ENCODE measurements at regions not wholly inside any gene's neighbourhood (a gene's known extent, or its start where the extent isn't known, plus 50 kb on each side); places are given as distances from the start of the nearest gene placed in this dataset.

- TF ChIP-seq, protein P1, sequence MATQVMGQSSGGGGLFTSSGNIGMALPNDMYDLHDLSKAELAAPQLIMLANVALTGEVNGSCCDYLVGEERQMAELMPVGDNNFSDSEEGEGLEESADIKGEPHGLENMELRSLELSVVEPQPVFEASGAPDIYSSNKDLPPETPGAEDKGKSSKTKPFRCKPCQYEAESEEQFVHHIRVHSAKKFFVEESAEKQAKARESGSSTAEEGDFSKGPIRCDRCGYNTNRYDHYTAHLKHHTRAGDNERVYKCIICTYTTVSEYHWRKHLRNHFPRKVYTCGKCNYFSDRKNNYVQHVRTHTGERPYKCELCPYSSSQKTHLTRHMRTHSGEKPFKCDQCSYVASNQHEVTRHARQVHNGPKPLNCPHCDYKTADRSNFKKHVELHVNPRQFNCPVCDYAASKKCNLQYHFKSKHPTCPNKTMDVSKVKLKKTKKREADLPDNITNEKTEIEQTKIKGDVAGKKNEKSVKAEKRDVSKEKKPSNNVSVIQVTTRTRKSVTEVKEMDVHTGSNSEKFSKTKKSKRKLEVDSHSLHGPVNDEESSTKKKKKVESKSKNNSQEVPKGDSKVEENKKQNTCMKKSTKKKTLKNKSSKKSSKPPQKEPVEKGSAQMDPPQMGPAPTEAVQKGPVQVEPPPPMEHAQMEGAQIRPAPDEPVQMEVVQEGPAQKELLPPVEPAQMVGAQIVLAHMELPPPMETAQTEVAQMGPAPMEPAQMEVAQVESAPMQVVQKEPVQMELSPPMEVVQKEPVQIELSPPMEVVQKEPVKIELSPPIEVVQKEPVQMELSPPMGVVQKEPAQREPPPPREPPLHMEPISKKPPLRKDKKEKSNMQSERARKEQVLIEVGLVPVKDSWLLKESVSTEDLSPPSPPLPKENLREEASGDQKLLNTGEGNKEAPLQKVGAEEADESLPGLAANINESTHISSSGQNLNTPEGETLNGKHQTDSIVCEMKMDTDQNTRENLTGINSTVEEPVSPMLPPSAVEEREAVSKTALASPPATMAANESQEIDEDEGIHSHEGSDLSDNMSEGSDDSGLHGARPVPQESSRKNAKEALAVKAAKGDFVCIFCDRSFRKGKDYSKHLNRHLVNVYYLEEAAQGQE (IDR thresholded peaks at IDR 0.05; ENCODE audit: unreplicated experiment) = no peak
- TF ChIP-seq, protein P2, sequence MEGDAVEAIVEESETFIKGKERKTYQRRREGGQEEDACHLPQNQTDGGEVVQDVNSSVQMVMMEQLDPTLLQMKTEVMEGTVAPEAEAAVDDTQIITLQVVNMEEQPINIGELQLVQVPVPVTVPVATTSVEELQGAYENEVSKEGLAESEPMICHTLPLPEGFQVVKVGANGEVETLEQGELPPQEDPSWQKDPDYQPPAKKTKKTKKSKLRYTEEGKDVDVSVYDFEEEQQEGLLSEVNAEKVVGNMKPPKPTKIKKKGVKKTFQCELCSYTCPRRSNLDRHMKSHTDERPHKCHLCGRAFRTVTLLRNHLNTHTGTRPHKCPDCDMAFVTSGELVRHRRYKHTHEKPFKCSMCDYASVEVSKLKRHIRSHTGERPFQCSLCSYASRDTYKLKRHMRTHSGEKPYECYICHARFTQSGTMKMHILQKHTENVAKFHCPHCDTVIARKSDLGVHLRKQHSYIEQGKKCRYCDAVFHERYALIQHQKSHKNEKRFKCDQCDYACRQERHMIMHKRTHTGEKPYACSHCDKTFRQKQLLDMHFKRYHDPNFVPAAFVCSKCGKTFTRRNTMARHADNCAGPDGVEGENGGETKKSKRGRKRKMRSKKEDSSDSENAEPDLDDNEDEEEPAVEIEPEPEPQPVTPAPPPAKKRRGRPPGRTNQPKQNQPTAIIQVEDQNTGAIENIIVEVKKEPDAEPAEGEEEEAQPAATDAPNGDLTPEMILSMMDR (conservative IDR thresholded peaks at IDR 0.05; ENCODE audit: low read depth in 2 of 2) = no peak
- no peak for TF ChIP-seq EZH2 (IDR thresholded peaks at IDR 0.05; ENCODE audit: low read depth, unreplicated experiment)
- TF ChIP-seq EZH2phosphoT487 (IDR thresholded peaks at IDR 0.05; ENCODE audit: unreplicated experiment) = no peak
- no peak for TF ChIP-seq CREB1 (CRISPR knock-in tag; IDR thresholded peaks at IDR 0.05; ENCODE audit: low read depth)
- no peak for TF ChIP-seq POLR2AphosphoS5 (IDR thresholded peaks at IDR 0.05; ENCODE audit: low read depth)
These were observed 198.7 kb upstream of the SLITRK1 start for GRCh38 chr13:84080748-84081530.
